K562 (cell line): ENCODE measurements at regions not wholly inside any gene's neighbourhood (a gene's known extent, or its start where the extent isn't known, plus 50 kb on each side); places are given as distances from the start of the nearest gene placed in this dataset.

ENCODE experiments used
- ATF7 ChIP-seq: fragments of 450-650 bp; IDR thresholded peaks from 2 replicates; pipeline ENCODE4 v1.7.1; 2014; ENCODE audit warnings: mild to moderate bottlenecking, moderate library complexity
- GABPA ChIP-seq: fragments of 200-800 bp; sonication (Bioruptor generic); conservative IDR thresholded peaks from 2 replicates; pipeline ENCODE4 v1.6.1; 2016; ENCODE audit warnings: low read depth, missing genetic modification characterization, missing compliant biosample characterization
- MYC ChIP-seq, 2 experiments: fragments of 250-450 bp in 1 of 2; sonication (Bioruptor Pico) in 1 of 2; IDR thresholded peaks; 2 replicates each; pipeline versions ENCODE4 v1.5.1 to v1.6.1; 2012 to 2021; ENCODE audit warnings: low read depth in 2 of 2, borderline replicate concordance in 1 of 2, improper control_type of control experiment in 1 of 2, low read length in 1 of 2, mild to moderate bottlenecking in 1 of 2, moderate library complexity in 1 of 2
- NFATC3 ChIP-seq: fragments of 450-650 bp; IDR thresholded peaks from 2 replicates; pipeline ENCODE4 v1.6.1; 2017; ENCODE audit warnings: mild to moderate bottlenecking
- RBM22 ChIP-seq: fragments of 200-400 bp; formaldehyde crosslinking; IDR thresholded peaks from 2 replicates; pipeline ENCODE4 v1.6.1; 2018; ENCODE audit warnings: low read length, low read depth; ENCODE audit not compliant: poor library complexity, severe bottlenecking
- RBM39 ChIP-seq: fragments of 200-400 bp; formaldehyde crosslinking; optimal IDR thresholded peaks from 2 replicates; pipeline ENCODE3; 2018; ENCODE audit warnings: low read depth, low read length
- REST ChIP-seq, 2 experiments: fragments of 450-650 bp; formaldehyde crosslinking in 1 of 2; IDR thresholded peaks; 2 replicates each; pipeline versions ENCODE4 v1.4.0 to v1.6.1; 2014 to 2020; ENCODE audit warnings: mild to moderate bottlenecking in 2 of 2, borderline replicate concordance in 1 of 2, low read depth in 1 of 2
- SMC3 ChIP-seq: conservative IDR thresholded peaks from 2 replicates; pipeline ENCODE4 v1.6.1; 2011; ENCODE audit warnings: low read depth, low read length, improper control_type of control experiment; ENCODE audit not compliant: insufficient read depth
- ZFX ChIP-seq: sonication (generic); formaldehyde crosslinking; IDR thresholded peaks from 2 replicates; pipeline ENCODE4 v1.8.0; 2022; ENCODE audit warnings: mild to moderate bottlenecking, missing genetic modification reagents, moderate library complexity
- ZNF143 ChIP-seq: sonication (generic); formaldehyde crosslinking; IDR thresholded peaks from 2 replicates; pipeline ENCODE4 v1.9.0; 2022; ENCODE audit warnings: mild to moderate bottlenecking, missing genetic modification reagents
- ZNF146 ChIP-seq: IDR thresholded peaks from one replicate; pipeline ENCODE4 v1.6.1; 2018; ENCODE audit warnings: missing compliant biosample characterization; ENCODE audit not compliant: unreplicated experiment

GRCh38 chr11:112518371-112518770 lies 257.7 kb upstream of the PLET1 start:
- TF ChIP-seq NFATC3: no peak
- no peak for TF ChIP-seq SMC3
- TF ChIP-seq ZNF143 (CRISPR knock-in tag): no peak
- no peak for TF ChIP-seq ATF7
- TF ChIP-seq REST (IDR thresholded peaks at IDR 0.05; ENCODE audit: borderline replicate concordance): no peak
- no peak for TF ChIP-seq REST (CRISPR knock-in tag; IDR thresholded peaks at IDR 0.05; ENCODE audit: low read depth)
- no peak for TF ChIP-seq RBM22
- TF ChIP-seq GABPA (tag): no peak
- no peak for TF ChIP-seq MYC (IDR thresholded peaks at IDR 0.05; ENCODE audit: low read depth, low read length)
- TF ChIP-seq MYC (CRISPR knock-in tag; IDR thresholded peaks at IDR 0.05; ENCODE audit: borderline replicate concordance, low read depth): no peak
- no peak for TF ChIP-seq ZFX (CRISPR knock-in tag)
- TF ChIP-seq ZNF146 (CRISPR knock-in tag): no peak
- TF ChIP-seq RBM39: no peak
